NCI-H510A (cell line): ENCODE measurements at regions not wholly inside any gene's neighbourhood (a gene's known extent, or its start where the extent isn't known, plus 50 kb on each side); places are given as distances from the start of the nearest gene placed in this dataset.

Experiments
- DNase-seq: peaks from one replicate; lab custom pipeline; 2025; lab: John Stamatoyannopoulos, UW

DNA sequence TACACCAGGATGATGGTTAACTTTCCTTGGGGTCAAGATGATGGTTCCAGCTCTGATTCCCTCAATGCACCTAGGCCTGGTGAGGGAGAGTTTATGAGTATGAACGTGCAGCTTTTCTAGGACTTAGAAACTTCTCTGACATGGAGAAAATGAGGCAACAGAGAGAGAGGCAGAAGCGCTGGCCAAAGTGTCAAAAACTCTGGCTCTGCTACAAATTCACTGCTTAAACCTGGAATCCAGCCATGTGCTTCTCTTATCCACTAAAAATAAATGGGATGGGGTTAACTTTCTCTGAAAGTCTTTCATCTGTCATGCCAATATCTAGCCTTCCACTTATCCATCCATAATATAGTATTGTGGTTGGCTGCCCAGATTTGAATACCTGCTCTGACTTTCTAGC is 568.7 kb downstream of the MED13L start:
- DNase-seq, result no peak

DNA sequence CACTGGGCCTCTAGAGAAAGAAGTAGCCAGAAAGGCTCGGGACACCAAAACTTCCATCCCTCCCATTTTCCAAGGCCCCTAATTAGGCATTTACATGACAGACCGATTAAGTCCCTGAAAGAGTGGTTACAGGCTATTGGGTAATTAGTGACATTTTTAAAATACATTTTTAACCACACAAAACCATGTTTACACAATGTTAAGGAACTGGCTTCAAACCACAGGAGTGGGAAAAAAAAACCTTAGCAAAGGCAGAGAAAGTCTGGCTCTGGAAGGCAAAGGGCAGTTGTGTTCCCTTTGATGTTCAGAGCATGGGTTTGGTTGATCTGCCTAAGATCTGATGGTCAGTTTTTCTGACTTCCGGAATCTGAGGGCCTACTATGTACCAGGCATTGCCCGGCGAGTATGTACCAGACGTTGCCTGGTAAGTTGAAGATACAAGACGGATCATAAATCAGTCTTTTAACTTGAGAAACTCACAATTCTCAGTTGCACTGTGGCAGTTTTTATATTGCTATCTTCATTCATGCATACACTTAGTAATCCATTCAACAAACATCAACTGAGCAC is 576.5 kb downstream of the MED13L start:
- DNase-seq, result no peak

DNA sequence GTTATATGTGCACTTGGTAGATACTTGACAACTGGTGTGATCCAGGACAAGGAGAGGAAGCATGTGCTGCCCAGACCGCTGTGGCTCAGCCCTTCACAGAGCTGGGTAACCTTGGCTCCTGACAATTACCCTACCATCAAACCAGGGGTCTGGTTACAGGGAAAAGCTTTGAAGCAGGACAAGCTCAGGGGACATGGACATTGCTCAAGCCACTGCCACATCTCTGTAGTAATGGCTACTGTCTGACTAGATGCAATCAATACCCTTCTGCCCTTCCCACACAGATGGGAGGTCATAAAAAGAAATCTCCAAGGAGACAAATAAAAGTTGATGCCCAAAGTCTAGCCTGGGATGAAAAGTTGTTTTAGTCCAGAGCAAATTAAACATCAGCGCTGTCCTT is 577.4 kb downstream of the MED13L start:
- DNase-seq, result no peak

DNA sequence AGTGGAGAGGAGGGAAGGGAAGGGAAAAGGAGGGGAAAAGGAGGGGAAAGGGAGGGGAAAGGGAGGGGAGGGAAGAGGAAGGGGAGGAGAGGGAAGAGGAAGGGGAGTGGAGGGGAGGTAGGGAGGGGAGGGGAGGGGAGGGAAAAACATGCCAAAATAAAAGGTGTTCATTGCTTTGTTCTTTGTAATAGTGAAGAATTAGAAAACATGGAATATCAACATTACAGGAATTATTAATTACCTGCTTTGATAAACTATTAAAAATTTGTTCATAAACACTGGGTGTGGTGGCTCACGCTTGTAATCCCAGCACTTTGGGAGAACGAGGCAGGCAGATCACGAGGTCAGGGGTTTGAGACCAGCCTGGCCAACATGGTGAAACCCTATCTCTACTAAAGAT is 579.2 kb downstream of the MED13L start:
- DNase-seq, result no peak

DNA sequence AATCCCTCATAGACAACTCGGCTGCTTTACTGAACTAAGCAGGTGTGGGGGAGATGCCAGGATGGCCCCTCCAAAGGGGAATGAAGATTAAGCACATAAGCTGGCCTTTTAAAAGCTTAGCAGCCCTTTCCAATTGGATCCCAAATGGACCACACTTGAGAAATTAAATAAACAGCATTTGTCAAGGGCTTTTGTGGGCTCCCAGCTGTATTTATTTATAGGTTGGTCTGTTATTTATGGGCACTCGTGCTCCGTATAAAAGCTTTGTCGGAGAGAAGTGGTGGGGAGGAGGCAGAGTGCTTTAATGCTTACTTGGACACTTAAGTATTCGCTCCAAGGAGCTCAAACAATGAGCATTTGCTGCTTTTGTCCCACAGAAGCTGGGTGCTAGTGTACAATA is 580.2 kb downstream of the MED13L start:
- DNase-seq, result peak; percentile 84

DNA sequence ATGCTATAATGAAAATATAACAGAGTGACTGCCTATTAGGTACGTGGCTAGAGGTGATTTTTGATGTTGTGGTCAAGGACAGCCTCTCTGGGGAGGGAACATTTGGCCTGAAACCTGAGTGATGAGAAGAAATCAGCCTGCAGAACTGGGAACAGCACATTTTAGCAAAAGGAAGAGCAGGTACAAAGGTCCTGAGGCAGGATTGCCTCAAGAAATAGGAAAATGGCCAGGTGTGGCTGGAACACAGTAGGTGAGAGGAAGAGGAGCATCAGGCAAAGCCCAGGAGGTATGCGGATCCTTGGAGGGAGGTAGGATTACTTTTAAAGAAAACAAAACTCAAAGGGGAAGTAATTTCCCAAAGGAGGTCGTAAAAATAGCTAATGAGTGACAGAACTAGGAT is 582.9 kb downstream of the MED13L start:
- no peak for DNase-seq

DNA sequence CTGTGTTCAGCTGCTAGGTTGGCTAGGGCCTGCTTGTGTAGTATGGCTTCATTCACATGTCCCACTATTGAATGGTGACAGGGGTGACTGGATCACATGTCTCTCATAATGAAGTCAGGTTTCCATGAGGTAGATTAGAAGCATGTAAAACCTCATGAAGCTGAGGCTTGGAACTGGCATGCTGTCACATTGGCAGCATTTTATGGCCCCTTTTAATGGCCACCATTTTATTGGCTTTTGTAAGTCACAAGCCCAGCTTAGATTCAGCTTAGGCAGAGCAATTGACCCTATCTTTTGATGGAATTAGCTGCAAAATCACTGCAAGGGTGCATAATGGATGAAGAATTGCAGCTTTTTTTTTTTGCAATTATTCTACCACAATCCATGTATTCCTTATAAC is 583.5 kb downstream of the MED13L start:
- no peak for DNase-seq

DNA sequence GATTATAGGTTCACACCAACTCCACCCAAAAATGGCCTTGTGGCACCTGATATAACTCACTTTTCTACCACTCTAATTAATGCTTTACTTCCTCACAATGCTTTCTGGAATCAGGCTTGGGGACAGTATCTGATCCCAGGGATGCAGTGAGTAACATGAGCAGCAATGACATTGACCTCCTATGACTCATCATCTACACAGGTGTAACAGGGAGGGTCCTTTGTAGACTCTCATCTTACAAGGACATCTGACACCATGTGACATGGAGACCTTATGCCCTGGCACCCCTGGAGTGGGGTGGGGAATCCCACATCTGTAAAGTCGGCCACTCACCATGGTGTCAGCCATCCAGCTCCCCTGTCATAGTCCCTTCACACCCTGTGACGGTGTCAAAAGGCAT is 586.4 kb downstream of the MED13L start:
- peak; percentile 19 for DNase-seq

DNA sequence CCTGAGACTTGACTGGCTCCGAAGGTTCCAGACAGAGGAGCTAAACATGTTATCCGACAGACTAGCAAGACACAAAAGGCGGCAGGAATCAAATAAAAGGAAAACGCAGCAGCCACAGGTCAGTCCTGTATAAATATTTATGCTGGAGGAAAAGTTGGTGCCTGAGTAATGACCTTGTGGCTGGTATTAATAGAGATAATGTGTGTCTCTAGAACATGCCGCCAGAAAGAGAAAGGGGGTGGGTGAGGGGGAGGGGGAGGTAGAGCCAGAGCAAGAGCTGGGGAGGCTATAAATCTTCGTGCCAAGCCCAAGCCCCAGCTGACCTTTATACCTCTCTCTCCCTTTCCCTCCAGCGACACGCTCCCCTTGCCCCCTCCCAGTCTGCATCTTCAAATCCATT is 590.4 kb downstream of the MED13L start:
- DNase-seq, result no peak

DNA sequence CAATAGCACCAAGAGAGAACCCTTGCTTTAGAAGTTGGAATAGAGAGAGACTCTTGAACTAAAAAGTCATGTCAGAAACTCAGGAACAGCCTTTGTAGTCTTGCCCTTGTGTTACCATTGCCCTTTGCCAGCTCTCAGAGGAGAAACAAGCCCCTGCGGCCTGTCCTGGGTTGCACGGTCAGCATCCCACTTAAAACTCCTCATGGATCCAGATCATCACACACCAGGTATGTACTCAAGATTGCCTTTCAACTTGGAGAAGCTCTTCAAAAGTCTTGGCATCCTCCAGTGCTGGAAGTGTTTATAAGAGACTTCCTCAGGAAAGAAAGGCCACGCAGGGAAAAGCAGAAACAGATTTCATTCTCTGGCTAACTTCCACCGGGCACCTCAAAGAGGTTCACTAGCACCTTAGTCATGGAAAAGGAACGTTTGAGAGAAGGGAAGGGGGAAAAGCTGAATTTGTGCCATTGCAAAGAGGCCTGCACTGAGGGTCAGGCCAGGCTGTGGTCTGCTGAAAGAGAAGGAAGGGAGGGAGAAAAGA is 594.2 kb downstream of the MED13L start:
- DNase-seq, result no peak

DNA sequence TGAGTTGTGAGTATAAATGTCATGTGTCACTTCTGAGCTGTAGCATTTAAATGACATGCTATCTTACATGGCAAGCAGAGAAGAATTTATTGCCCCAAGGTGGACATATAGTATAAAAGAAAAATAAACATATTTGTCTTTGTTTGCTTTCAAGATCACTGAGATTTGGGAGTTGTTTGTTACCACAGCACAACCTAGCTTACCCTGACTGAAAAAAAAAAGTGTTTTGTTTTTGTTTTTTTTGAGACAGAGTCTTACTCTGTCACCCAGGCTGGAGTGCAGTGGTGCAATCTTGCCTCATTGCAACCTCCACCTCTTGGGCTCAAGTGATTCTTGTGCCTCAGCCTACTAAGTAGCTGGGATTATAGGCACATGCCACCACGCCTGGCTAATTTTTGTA is 596.5 kb downstream of the MED13L start:
- no peak for DNase-seq

DNA sequence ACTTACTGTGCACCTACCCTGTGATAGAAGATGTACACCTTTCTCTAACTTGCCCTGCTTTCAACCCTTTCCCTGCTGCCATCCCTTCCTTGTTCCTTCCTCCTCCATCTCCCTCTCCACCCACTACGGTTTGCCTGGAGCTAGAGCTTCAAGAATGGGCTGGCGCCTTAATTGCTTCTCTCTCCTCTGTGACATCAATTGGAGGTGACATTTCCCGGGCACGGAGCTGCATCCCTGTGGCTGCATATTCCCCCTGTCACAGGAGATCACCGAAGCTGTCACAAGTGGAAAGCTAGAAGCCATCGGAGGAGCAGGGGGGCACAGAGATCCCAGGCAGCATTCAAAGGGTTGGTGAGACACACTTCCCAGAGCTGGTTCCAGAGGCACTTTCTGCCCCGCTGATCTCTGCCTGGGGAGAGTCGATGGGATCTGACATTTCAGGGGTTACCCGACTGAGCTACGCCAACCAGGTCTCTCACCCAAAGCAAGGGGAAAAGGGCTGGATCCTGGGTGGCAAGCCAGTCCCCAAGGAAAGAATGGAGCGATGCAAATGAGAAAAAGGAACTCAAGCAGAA is 604.9 kb downstream of the MED13L start:
- no peak for DNase-seq

DNA sequence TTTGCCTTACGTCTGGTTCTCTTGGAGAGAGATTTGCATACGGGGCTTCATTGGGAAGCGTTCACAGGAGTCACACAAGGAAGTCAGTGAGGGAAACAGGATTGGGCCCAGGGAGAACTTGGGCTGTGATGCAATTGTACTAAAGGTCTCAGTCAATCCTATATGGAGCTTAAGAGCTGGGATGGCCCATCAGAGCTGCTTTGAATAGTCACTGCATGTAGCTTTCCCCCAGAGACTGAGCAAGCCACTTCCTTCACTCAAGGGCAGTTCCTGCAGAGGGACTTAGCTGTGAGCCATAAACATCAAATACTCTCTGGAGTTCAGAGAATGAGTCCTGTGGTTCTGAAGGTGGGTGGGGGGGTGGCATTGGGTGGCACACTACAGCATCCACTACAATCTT is 605.4 kb downstream of the MED13L start:
- no peak for DNase-seq

DNA sequence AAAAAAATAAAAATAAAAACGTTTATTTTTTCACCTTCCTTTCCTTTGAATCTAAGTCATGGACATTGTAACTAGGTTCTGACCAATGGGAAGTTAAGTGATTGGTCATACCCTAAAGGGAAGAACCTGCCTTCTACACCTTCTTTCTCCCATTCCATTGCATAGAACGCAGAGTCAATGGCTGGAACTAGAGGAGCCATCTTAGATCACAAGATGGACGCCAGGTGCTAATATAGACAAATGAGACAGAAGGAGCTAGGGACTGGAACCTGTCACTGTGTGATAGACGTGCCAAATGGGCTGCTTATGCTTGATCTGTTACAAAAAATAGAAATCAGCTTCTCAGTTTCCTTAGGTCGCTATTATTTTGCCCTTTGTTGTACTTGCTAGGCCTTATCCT is 606.6 kb downstream of the MED13L start:
- no peak for DNase-seq

DNA sequence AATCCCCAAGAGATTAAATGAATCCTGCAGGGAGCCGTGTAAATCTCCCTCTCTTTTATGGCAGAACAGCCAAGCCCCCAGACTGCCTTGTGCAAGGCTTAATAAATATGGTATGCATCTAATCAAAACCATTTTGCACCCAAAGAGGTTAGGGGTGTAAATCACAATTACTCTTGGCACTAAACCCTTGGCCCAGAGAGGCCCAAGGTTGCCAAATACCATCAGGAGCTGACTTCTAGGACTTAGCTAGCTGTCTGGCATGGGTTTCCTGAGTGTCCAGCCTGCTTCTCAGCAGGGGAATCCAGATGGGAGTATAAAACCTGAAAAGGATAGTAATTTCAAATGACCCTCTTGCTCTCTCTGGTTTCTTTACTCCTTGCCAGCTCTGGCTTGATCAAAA is 610.4 kb downstream of the MED13L start:
- no peak for DNase-seq

DNA sequence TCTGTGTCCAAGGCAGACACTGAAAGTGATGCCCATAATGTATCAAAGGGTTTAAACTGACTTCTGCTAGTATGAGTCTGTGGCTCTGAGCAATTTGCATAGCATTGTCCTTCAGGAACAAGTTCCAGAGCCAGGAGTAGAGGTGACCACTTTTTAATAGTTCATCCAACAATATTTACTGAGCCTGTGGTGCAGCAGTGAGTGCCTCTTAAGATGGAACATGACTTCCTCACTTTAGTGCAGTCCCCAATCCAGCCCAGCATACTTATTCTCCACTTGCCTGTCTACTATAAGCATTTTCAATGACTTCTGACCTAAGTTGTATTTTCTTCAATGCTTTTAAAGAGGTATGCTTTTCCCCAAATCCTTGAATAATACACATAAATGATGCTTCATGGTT is 611.3 kb downstream of the MED13L start:
- DNase-seq, result no peak

DNA sequence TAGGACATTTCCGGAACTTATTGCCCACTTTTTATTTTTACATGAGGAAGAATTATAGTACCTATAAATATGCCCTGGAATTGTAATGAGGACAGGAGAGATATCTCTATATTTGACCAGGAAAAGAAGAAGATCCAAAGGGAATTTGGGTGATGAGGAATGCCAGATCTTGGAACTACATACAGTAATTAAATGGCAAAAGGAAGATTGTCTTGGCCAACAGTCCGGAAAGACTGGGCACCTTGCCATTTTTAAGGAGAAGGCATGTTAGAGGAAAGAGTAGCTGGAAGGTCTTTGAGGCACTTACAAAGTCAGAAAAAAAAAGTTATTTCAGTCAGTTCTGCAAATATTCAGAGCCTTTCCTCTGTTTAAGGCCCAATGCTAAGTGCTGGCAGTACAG is 616.4 kb downstream of the MED13L start:
- DNase-seq, result no peak

DNA sequence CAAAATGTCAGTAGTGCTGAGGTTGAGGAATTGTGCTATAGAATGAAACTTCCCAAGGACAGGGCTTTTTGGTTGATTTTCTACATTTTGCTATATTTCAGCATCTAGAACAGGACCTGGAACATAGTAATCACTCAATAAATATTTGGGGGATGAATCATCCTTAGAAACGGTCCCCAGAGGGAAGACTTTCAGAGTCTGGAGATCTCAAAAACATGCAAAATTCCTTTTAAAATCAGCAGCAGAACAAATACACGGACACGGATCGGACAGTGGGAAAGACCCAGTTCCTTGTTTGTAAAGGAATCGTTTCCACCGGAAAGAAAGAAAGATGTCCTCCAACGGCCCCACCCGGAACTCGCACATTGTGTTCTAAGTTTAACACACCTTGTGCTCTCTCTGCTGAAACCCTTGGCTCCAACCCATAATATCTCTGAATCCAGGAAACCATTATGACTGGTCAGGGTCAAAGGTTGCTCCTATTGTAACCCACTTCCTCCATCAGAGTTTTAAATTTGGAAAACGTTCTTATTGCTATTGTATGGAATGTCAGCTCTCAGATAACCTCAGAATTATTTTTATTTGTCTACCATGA is 617.2 kb downstream of the MED13L start:
- DNase-seq, result no peak

DNA sequence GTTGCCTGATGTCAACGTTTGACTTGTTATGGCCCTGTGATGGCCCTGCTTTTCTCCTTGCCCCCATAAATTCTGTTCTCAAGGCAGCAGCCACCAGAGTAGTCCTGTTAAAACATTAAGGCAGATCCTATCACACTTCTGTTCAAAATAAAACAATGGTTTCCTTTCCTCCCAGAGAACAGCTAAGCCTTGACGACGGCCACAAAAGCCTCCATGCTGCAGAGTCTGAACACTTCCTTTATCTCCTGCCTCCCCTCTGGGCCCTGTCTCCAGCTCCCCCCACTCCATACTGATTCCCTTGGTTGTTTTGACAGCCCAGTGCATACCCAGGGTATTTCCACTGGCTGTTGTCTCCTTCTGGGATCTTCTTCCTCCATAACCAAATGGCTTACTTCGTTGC is 618.1 kb downstream of the MED13L start:
- DNase-seq, result no peak

DNA sequence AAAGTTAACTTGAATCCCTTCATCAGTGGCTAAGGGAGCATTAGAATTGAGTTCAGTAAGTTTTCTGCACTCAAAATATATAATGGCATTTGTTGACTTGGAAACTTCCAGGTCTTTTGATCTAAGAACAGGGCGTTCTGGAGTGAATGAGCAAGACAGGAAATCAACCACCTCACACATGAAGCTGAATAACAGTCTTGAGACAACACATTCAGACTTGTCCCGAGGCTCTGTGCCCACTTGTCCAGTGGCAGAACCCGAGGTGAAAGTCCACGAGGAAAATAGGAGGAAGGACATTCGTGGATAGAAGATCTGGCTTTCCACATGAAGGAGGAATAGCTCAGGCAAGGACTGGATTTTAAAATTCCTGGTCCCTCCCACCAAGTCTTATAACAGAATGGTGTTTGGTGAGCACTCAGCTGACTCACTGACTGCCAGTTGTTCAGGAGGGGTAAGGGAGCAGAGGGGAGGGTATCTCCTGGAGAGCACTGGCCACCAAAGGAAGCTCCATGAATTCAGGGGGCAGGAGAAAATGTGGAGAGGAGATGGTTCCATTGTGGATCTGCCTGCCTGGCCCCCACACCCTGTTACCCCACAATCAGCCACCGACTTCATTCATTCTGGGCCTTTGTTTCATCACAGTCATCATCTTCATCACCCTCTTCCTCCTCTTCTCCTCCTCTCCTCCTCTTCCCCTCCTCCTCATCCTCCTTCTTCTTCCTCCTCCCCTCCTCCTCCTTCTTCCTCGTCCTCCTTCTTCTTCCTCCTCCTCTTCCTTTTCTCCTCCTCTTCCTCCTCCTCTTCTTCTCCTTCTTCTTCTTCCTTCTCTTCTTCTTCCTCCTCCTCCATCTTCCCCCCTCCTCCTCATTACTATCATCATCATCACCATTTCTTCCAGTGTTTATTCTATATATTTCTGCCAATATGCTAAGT is 620.1 kb downstream of the MED13L start:
- DNase-seq, result no peak

DNA sequence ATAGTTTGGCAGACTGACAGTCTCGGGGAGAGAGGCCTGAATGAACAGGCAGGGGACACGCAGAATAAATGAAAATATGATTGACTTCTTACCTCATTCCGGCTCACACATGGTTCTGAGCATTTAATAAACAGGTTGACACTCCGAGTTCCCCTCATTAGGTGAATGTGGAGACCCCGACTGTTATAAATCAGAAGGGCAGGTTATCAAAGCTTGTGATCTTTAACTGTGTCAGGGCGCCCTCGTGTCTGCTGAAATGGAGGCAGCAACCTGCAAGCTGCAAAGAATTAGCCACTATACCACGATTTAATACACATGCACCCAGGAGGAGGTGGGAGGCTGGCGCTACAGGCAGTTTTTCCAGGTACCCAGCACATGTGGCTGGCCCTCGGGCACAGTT is 627.5 kb downstream of the MED13L start:
- no peak for DNase-seq

DNA sequence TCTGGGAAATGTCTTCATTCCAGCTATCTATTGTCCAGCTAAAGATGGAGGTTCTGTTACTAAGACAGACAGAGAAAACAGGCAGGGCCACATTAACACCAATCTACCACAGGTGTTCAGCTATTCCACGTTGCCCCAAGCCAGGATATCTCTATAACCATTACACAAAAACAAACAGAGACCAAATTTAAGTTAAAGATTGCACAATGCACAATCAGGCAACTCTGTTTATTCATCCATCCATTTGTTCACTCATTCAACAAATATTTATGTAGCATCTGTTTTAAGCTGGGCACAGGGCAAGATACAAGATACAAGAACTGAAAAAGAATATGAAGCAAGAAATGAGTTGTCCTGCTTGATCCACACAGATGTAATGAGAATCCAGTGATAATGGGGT is 629.0 kb downstream of the MED13L start:
- DNase-seq, result no peak

DNA sequence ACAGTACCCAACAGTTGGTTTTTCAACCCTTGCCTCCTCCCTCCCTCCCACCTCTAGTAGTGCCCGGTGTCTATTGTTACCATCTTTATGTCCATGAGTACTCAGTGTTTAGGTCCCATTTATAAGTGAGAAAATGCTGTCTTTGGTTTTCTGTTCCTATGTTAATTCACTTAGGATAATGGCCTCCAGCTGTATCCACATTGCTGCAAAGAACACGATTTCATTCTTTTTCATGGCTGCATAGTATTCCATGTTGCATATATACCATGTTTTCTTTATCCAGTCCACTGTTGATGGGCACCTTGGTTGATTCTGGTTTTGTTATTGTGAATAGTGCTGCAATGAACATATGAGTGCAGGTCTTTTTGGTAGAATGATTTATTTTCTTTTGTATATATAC is 631.3 kb downstream of the MED13L start:
- DNase-seq, result no peak
